ENCODE measurements at regions not wholly inside any gene's neighbourhood (a gene's known extent, or its start where the extent isn't known, plus 50 kb on each side); places are given as distances from the start of the nearest gene placed in this dataset.
"Not testable (repeated sequence)": the region's sequence is repeated elsewhere in the genome, so short reads cannot be mapped to it uniquely, and the experiment has no call there.

DNA sequence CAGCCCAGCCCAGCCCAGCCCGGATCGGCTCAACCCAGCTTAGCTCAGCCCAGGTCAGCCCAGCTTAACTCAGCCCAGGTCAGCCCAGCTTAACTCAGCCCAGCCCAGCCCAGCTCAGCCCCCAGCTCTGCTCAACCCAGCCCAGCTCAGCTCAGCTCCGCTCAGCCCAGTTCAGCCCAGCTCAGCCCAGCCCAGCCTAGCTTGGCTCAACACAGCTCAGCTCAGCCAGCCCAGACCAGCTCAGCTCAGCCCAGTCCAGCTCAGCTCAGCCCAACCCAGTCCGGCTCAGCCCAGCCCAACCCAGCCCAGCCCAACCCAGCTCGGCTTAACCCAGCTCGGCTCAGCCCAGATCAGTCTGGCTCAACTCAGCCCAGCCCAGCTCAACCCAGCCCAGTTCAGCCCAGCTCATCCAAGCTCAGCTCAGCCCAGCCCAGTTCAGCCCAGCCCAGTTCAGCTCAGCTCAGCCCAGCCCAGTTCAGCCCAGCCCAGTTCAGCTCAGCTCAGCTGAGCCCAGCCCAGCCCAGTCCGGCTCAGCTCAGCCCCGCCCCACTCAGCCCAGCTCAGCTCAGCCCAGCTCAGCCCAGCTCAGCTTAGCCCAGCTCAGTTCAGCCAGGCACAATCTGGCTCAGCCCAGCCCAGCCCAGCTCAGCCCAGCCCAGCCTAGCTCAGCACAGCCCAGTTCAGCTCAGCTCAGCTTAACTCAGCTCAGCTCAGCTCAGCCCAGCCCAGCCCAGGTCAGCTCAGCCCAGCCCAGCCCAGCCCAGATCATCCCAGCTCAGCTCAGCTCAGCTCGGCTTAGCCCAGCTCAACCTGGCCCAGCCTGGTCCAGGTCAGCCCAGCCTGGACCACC is 331.7 kb downstream of the TMEM121 start:
- DNase-seq (ENCODE audit: insufficient read length) (no peak), FAIRE-seq (no peak)
- TF ChIP-seq POLR2A (IDR thresholded peaks at IDR 0.05; ENCODE audit: low read depth, low read length) (no peak), TAF1 (IDR thresholded peaks at IDR 0.05; ENCODE audit: borderline replicate concordance, low read depth, low read length) (no peak), POLR2AphosphoS5 (IDR thresholded peaks at IDR 0.05; ENCODE audit: low read depth, low read length) (no peak)

DNA sequence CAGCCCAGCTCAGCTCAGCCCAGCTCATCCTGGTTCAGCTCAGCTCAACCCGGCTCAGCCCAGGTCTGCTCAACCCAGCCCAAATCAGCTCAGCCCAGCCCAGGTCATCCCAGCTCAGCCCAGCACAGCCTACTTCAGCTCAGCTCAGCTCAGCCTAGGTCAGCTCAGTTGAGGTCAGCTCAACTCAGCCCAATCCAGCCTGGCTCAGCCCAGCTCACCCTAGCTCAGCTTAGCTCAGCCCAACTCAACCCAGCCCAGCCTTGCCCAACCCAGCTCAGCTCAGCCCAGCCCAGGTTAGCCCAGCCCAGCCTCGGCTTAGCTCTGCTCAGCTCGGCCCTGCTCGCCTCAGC is 332.3 kb downstream of the TMEM121 start:
- FAIRE-seq (no peak), DNase-seq (ENCODE audit: insufficient read length) (no peak)
- TF ChIP-seq TAF1 (IDR thresholded peaks at IDR 0.05; ENCODE audit: borderline replicate concordance, low read depth, low read length), result no peak
- TF ChIP-seq POLR2AphosphoS5 (IDR thresholded peaks at IDR 0.05; ENCODE audit: low read depth, low read length), result no peak
- no peak for TF ChIP-seq POLR2A (IDR thresholded peaks at IDR 0.05; ENCODE audit: low read depth, low read length)

DNA sequence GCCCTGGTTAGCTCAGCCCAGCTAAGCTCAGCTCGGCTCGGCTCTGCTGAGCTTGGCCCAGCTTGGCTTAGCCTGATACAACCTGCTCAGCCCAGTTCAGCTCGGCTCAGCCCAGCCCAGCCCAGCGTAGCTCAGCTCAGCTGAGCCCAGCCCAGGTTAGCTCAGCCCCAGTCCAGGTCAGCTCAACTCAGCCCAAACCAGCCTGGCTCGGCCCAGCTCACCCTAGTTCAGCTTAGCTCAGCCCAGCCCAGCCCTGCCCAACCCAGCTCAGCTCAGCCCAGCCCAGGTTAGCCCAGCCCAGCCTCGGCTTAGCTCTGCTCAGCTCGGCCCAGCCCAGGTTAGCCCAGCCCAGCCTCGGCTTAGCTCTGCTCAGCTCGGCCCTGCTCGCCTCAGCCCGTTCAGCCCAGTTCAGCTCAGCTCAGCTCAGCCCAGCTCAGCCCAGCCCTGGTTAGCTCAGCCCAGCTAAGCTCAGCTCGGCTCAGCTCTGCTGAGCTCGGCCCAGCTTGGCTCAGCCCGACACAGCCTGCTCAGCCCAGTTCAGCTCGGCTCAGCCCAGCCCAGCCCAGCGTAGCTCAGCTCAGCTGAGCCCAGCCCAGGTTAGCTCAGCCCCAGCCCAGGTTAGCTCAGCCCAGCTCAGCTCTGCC is 332.8 kb downstream of the TMEM121 start:
- FAIRE-seq; DNase-seq (ENCODE audit: insufficient read length): not testable (repeated sequence)

DNA sequence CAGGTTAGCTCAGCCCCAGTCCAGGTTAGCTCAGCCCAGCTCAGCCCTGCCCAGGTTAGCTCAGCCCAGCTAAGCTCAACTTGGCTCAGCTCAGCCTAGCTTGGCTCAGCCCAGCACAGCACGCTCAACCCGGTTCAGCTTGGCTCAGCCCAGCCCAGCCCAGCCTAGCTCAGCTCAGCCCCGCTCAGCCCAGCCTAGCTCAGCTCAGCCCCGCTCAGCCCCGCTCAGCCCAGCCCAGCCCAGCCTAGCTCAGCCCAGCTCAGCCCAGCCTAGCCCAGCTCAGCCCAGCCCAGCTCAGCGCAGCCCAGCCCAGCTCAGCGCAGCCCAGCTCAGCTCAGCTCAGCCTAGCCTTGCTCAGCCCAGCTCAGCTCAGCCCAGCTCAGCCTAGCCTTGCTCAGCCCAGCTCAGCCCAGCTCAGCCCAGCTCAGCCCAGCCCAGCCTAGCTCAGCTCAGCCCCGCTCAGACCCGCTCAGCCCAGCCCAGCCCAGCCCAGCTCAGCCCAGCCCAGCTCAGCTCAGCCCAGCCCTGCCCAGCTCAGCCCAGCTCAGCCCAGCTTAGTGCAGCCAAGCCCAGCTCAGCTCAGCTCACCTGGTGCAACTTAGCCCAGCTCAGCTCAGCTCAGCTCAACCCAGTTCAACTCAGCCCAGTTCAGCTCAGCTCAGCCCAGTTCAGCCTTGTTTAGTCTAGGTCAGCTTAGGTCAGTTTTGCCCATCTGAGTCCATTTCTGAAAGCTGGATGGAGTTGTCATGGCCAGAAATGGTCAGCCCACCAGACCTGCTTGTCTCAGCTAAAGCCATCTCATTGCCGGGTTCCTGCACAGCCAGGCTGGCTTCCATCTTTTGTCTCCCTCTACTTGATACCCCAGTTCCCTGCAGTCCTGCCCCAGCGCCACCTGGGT is 333.6 kb downstream of the TMEM121 start:
- TF ChIP-seq POLR2A (IDR thresholded peaks at IDR 0.05; ENCODE audit: low read depth, low read length) (no peak), TAF1 (IDR thresholded peaks at IDR 0.05; ENCODE audit: borderline replicate concordance, low read depth, low read length) (no peak), POLR2AphosphoS5 (IDR thresholded peaks at IDR 0.05; ENCODE audit: low read depth, low read length) (no peak)
- DNase-seq (ENCODE audit: insufficient read length), result no peak
- no peak for FAIRE-seq

DNA sequence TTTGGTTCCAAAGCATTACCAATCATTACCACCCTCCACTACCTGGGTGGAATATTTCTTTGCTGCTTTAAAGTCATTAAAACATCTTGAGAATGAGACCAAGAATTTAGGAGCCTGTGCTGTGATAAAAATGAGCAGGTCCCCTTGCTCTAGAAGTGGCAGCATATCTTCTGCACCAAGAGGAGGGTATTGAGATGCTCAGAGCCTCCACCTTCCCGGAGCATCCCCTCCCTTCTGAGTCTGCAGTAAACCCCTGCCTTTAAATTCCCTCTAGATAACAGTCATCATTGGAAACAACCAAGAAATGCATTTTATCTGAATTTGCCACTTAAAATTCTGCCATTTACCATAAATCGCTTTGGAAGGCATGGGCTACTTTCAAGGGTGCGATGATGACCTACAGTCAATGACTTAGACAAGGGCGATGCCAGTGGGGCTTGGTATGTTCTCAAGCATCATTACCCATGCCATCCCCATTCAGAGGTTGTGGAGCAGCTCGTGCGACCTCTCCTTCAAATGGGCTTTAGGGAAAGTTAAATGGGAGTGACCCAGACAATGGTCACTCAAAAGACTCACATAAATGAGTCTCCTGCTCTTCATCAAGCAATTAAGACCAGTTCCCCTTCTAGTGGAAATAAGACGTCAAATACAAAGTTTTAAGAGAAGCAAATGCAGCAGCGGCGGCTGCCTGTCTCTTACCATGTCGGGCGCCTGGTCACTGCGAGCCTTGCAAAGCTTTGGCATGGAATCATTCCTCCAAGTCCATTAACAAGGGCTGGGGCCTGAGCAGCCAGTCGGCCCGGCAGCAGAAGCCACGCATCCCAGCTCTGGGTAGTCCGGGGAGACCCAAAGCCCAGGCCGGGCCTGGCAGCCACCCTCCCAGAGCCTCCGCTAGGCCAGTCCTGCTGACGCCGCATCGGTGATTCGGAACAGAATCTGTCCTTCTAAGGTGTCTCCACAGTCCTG is 334.5 kb downstream of the TMEM121 start:
- no peak for TF ChIP-seq TAF1 (IDR thresholded peaks at IDR 0.05; ENCODE audit: borderline replicate concordance, low read depth, low read length)
- peak; percentile 77 for TF ChIP-seq POLR2A (IDR thresholded peaks at IDR 0.05; ENCODE audit: low read depth, low read length)
- peak; percentile 74 for TF ChIP-seq POLR2AphosphoS5 (IDR thresholded peaks at IDR 0.05; ENCODE audit: low read depth, low read length)
- FAIRE-seq, result peak; percentile 64

DNA sequence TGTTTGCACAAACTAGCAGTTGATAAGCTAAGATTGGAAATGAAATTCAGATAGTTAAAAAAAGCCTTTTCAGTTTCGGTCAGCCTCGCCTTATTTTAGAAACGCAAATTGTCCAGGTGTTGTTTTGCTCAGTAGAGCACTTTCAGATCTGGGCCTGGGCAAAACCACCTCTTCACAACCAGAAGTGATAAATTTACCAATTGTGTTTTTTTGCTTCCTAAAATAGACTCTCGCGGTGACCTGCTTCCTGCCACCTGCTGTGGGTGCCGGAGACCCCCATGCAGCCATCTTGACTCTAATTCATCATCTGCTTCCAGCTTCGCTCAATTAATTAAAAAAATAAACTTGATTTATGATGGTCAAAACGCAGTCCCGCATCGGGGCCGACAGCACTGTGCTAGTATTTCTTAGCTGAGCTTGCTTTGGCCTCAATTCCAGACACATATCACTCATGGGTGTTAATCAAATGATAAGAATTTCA is 335.6 kb downstream of the TMEM121 start:
- peak; percentile 44 for DNase-seq (ENCODE audit: insufficient read length)
- peak; percentile 56; the same call in 1 of the 2 replicates for TF ChIP-seq TAF1 (IDR thresholded peaks at IDR 0.05; ENCODE audit: borderline replicate concordance, low read depth, low read length)
- TF ChIP-seq POLR2AphosphoS5 (IDR thresholded peaks at IDR 0.05; ENCODE audit: low read depth, low read length), result peak; percentile 48
- TF ChIP-seq POLR2A (IDR thresholded peaks at IDR 0.05; ENCODE audit: low read depth, low read length), result no peak; the same call in none of the 2 replicates
- FAIRE-seq, result peak; percentile 81

More for the DNA sequence above, 334.5 kb downstream of the TMEM121 start:
- no peak for DNase-seq (ENCODE audit: insufficient read length)

DNA sequence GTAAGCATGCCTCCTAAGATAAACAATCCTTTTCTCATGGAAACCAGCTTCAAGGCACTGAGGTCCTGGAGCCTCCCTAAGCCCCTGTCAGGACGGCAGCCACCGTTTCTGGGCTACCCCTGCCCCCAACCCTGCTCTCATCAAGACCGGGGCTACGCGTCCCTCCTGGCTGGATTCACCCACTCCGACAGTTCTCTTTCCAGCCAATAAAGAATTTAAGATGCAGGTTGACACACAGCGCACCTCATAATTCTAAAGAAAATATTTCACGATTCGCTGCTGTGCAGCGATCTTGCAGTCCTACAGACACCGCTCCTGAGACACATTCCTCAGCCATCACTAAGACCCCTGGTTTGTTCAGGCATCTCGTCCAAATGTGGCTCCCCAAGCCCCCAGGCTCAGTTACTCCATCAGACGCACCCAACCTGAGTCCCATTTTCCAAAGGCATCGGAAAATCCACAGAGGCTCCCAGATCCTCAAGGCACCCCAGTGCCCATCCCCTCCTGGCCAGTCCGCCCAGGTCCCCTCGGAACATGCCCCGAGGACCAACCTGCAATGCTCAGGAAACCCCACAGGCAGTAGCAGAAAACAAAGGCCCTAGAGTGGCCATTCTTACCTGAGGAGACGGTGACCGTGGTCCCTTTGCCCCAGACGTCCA is 336.3 kb downstream of the TMEM121 start:
- TF ChIP-seq TAF1 (IDR thresholded peaks at IDR 0.05; ENCODE audit: borderline replicate concordance, low read depth, low read length), result 0 out of 2 replicates have a peak, but pooled peaks have one; percentile 17
- TF ChIP-seq POLR2AphosphoS5 (IDR thresholded peaks at IDR 0.05; ENCODE audit: low read depth, low read length), result peak; percentile 77
- peak; percentile 16; the same call in 1 of the 2 replicates for TF ChIP-seq POLR2A (IDR thresholded peaks at IDR 0.05; ENCODE audit: low read depth, low read length)
- FAIRE-seq, result peak; percentile 81
- DNase-seq (ENCODE audit: insufficient read length), result no peak

DNA sequence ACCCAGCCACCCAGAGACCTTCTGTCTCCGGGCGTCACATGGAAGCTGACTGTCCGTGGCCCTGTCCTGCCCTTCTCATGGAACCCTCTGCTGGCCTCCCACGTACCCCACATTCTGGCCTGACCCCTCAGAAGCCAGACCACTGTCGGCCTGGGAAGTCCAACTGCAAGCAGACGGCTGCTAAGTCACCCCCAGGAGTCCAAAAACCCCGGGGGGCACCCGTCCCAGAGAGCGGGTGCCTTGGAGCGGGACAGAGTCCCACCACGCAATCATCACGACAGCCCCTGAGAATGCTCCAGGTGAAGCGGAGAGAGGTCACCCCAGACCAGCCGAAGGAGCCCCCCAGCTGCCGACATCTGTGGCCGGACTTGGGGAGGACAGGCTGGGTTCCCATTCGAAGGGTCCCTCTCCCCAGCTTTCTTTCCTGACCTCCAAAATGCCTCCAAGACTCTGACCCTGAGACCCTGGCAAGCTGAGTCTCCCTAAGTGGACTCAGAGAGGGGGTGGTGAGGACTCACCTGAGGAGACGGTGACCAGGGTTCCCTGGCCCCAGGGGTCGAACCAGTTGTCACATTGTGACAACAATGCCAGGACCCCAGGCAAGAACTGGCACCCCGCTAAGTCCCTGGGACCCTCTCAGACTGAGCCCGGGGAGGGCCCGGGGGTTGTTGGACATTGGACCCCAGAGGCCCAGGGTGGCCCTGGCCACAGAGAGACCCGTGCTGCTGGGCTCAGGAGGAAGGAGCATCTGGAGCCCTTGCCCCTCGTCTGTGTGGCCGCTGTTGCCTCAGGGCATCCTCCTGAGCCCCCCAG is 337.1 kb downstream of the TMEM121 start:
- DNase-seq (ENCODE audit: insufficient read length), result no peak
- no peak for FAIRE-seq
- TF ChIP-seq POLR2A (IDR thresholded peaks at IDR 0.05; ENCODE audit: low read depth, low read length), result no peak; the same call in none of the 2 replicates

DNA sequence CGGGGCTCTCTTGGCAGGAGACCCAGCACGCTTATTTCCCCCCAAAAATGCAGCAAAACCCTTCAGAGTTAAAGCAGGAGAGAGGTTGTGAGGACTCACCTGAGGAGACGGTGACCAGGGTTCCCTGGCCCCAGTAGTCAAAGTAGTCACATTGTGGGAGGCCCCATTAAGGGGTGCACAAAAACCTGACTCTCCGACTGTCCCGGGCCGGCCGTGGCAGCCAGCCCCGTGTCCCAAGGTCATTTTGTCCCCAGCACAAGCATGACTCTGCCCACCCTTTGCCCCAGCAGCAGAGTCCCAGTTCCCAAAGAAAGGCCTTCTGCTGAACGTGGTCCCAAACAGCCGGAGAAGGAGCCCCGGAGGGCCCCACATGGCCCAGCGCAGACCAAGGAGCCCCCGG is 337.7 kb downstream of the TMEM121 start:
- no peak for FAIRE-seq
- no peak for DNase-seq (ENCODE audit: insufficient read length)
- TF ChIP-seq TAF1 (IDR thresholded peaks at IDR 0.05; ENCODE audit: borderline replicate concordance, low read depth, low read length), result no peak
- TF ChIP-seq POLR2AphosphoS5 (IDR thresholded peaks at IDR 0.05; ENCODE audit: low read depth, low read length), result no peak
- no peak for TF ChIP-seq POLR2A (IDR thresholded peaks at IDR 0.05; ENCODE audit: low read depth, low read length)
